DMS53 treated with DMSO at 0.1 percent for 48 hours (cell line): ENCODE measurements at regions not wholly inside any gene's neighbourhood (a gene's known extent, or its start where the extent isn't known, plus 50 kb on each side); places are given as distances from the start of the nearest gene placed in this dataset.

Source experiments
- DNase-seq: peaks from one replicate; lab custom pipeline; 2025; ENCODE audit not compliant: unreplicated experiment; lab: John Stamatoyannopoulos, UW

DNA sequence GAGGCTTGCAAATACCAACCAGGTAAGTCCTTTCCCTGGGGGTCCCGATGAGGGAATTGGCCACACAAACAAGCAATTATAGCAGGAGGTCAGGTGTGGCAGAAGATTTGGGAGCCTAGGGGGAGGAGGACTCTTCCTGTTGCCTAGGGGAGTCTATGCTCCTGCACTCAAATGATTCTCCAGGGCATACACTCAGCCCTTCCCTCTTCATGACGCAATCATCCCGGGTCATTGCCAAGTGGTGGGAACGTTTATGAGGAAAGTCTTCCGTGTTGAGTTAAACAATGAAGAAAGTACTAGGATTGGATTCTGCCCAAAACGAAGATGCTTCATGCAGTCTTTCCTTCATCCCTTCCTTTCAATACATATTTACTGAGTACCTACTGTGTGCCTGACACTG lies 186.5 kb upstream of the TSHZ2 start:
- no peak for DNase-seq

- no peak for DNase-seq
These were observed 188.4 kb upstream of the TSHZ2 start for GRCh38 chr20:52783769-52784168.

- no peak for DNase-seq
These were observed 191.7 kb upstream of the TSHZ2 start for GRCh38 chr20:52780462-52780861.

DNA sequence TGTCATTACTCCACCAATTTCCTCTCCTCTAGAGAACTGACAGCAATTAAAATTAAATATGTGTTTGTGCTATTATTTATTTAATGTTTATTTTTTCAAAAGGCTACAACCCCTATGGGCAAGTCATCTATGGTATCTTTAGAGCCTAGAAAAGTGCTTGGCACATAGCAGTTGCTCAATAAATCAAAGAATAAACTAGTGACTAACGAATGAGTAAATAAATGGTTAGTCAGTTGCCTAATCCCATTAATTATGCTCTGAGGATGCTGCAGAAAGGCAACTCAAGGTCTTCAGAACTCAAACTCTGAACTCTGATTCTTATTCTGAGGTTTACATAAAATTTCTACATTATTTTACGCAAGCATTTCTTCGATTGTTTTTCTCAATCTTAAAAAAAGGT lies 193.0 kb upstream of the TSHZ2 start:
- DNase-seq = no peak

- no peak for DNase-seq
These were observed 195.0 kb upstream of the TSHZ2 start for GRCh38 chr20:52777171-52777570.

- no peak for DNase-seq
These were observed 196.4 kb upstream of the TSHZ2 start for GRCh38 chr20:52775786-52776185.

GRCh38 chr20:52768694-52769093 lies 203.5 kb upstream of the TSHZ2 start:
- no peak for DNase-seq

DNA sequence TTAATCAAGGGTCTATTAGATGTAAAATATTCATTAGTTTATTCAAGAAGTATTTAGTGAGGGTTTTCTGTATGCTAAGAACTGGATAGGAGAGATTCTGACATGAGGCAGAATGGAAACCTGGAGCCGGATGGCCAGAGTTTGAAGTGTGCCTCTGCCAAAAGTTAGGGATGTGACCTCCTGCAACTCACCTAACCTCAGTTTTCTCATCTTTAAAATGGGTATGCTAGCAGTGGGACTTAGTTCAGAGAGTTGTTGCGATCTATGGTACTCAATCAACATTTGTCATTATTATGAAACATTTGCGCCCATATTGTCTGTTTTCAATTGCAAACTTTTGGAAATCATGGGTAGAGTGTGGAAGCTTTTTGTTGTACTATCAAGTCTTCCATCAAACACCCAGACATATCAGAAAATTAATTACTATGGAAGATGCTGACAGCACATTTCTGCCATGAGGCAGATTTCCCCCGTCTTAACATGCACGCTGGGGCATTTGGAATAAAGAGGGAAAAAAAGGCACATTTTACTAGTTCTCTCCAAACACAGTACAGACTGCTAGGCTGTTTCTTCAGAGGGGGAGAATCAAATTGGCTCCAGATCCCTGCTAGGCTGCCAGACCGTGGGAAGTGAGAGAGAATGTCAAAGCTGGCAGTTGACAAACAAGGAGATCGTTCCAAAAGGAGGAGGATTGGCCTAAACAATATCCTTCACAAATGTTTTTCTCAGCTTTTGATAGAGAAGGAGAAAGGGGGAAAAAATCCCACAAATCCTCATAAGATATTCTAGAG lies 205.3 kb upstream of the TSHZ2 start:
- no peak for DNase-seq

DNA sequence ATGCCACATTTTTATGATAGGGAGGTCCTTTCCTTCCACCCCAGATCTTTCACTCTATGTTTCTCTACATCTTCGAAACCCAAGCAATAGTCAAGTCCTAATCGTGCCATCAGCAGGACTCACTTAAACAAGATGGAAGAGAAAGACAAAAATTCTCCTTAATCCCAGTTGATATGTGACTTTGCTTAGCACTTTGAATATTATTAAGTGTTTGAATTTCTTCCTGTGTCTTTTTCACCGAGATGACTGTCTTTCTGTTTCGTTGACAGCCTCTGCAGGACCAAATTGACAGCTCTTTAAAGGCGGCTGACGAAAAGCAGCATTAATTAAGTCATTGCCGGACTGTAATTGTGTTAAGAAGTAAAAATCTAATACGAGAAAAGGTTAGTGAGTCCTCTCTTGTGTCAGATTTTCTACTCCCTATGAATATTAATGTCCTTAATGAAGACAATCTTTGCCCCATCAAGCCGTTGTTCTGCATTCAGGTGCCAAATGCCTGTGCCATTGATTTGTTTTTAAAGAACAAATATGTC lies 208.8 kb upstream of the TSHZ2 start:
- no peak for DNase-seq

DNA sequence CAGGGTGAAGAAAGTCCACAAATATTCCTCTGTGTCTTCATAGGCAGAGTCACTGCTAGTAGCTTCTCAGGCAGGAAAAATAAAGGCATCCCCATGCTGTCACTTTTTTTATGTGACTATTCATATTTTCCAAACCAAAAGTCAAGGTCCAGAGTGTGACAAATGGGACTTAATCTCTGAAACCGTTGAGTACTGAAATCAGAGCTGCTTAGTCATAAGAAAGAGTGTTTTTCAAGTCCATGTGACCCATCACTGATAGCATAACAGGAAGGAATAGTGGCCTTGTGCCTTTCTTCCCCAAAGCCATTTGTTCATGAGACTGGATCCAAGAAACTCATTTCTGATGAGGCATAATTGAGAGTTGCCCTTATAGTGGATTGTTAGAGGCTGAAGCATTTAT lies 210.3 kb upstream of the TSHZ2 start:
- DNase-seq = no peak

DNA sequence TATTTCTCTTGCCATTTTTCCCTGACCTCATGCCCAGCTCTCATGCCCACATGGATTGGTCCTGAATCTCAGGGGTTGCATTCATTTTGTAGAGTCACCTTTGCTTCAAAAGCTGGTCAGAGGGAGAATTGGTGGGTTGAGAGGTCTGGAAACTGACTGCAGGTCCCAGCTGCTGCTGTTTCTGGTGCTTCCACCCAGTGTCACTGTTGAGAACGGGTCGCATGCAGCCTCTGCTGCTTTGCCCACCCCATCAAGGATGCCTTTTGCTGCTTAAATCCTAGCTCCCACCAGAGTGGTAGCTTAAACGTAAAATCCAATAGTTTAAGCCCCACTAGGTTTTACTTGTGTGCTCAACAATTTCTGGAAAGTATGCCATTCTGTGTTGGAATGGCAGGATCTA lies 211.4 kb upstream of the TSHZ2 start:
- no peak for DNase-seq

DNA sequence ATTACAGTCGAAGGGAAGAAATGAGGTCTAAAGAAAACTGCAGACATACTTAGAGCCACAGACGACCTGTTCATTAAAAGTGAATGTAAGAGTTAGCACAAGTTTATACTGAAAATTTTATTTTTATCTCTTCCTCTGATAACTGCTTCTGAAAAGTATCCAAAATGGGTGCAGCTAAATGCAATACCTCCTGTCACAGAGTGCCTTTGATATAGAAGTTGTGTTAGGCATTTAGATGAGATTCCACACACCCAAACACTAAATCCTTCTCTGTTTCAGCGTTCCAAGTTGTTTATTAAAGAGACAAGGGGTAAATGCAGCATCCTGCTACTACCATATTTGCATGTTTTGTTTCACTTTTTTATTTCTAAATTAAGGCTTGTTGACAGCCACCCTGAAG lies 214.7 kb upstream of the TSHZ2 start:
- DNase-seq = no peak

GRCh38 chr20:52755744-52756143 lies 216.4 kb upstream of the TSHZ2 start:
- no peak for DNase-seq

DNA sequence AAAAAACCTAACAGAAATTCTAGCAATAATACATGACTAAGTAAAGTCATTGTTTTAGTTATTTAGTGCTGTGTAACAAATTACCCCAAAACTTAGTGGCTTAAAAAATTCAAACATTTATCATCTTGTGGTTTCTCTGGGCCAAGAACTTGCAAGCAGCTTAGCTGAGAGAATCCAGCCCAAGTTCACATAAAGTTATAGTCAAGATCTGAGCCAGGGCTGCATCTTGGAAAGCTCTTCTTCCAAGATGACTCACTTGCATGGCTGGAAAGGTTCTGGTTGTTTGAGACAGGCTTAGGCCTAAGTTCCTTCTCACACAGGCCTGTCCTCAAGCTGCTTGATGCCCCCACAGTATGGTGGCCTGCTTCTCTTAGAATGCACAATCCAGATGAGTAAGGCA lies 217.8 kb upstream of the TSHZ2 start:
- no peak for DNase-seq

DNA sequence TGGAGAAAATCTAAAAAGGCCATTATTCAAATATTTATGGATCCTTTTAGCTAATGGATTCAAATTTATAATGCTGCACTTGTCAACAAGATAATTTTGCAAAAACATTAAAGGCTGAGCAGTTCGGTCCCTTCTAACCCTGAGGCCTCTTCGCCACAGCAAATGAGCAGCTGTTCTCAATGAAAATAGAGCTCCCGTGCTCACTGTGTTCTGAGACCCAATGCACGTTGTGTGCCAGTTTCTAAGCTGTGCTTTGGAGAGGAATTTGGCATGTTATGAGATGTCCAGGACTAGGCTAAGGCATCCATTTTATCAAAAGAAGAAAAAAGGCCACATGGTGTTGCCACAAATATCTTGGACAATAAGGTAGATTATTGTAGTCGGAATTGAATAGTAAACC lies 220.1 kb upstream of the TSHZ2 start:
- DNase-seq = no peak

DNA sequence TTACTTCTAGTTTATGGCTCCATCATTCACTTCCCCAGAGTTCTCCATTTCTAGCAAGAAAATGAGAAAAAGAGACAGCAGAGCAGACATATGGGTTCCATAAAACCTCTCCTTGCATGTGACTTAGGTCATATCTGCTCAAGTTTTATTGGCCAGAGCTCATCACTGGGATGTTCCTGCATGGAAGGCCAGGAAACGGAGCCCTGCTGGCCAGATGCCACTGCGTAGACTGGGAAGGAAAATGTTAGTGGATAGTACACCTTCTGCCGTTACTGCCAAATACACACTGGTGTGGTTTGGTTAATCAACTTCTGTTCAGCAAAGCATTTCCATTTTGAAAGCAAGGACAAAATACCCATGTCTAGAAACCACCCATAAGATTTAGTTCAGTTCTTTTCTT lies 220.6 kb upstream of the TSHZ2 start:
- DNase-seq = no peak

DNA sequence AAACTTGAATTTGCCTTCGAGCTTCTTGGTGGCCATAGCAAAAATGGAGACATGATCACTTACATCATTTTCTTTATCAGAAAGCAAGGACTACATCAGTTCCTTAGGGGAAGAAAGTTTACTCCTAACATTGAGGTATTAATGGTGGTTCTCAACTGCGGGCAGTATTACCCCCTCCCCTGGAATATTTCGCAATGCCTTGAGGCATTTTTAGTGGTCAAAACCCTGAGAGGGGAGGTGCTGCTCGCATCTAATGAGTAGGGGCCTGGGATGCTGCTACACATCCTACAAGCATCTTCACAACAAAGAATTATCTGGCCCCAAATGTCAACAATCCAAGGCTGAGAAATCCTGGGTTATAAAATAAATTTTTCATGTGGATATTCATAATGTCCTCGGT lies 222.2 kb upstream of the TSHZ2 start:
- DNase-seq = no peak

DNA sequence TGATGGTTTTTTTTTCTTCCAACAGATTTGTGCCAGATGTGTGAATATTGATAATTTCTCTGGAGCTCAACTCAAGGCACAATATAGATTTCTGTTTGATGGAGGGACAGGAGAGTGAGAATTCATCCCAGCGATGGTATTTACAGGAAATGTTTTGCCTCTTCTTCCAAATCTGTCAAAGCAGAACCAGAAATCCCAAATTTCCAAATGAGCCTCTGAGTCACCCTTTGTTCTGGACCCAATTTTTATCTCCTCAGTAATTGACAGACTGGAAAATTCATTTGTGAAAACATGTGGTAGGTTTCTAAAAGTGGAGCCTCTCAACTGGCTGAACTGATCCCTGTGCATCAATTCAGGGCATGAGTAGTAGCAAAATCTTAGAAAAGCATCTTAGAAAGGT lies 223.2 kb upstream of the TSHZ2 start:
- DNase-seq = no peak

DNA sequence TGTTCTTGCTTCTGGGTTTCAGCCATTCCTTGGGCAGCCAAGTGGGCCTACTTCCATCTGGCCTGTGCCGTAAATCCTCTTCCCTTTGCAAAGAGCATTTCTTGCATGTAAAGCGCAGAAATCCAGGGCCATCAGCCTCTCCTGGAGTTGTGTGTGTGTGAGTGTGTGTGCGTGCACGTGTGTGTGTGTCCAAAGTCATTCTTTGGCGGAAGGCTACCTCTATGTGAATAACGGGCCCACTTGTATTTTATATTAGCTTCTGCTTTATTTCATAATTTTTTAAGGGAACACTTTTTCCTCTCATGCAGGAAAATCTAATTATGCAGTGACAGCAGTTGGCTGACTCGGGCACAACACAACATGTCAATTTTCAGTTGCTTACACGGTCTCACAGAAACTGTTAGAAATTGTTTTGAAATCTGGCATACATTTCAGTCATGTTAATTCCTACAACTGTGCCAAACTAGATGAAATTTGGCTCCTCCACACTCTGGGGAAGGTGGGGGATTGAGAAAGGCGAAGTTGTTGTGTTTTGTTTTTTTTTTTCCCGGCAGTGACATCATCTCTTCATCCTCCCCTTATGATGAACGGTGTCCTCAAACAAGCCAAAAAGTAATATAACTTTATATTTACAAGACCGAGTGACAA lies 223.7 kb upstream of the TSHZ2 start:
- DNase-seq = no peak

DNA sequence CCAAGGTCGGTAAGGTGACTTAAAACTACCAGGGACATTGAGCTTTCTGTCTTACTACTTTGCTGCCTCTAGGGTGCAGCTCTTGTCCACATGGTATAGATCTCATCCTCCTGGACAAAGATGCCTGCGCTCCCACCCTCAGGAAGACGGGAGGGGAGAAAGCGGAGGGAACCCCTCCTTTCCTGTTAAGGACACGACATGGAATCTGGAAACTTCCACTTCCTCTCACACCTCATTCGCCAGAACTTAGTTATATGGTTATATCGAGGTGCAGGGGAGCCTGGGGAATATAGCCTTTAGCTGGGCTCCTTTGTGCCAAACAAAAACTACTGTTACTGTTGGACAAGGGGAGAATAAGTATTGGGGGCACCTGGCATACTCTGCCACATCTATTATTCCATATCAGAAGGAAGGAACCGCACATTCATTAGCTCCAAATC lies 224.3 kb upstream of the TSHZ2 start:
- DNase-seq = no peak

GRCh38 chr20:52746770-52747169 lies 225.4 kb upstream of the TSHZ2 start:
- DNase-seq = no peak

DNA sequence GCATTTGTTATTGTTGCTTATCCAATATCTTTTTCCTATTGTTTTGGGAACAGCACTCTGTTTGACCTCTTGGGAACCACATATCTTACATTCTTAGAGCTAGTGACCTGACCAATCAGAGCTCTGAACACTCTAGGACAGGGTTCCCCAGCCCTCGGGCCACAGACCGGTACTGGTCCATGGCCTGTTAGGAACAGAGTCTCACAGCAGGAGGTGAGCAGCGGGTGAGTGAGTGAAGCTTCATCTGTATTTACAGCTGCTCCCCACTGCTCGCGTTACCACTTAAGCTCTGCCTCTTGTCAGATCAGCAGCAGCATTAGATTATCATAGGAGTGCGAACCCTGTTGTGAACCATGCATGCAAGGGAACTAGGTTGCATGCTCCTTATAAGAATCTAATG lies 226.0 kb upstream of the TSHZ2 start:
- DNase-seq = no peak

DNA sequence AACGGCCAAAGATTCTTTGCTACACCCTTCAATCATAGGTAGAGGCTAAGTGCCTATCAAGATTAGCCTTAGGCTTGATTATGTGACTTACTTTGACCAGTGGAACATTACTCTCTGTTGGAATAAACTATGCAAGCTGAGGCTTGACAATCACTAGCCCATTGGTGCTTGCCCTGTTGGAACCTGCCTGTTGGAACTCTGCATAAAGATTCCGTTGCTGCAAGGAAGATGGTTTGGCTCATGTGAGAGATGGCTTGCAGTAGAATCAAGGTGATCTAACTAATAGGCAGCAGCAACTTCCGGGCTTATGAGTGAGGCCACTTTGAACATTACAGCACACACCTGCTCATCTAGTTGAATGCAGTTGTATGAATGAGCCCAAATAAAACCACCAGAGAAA lies 227.7 kb upstream of the TSHZ2 start:
- DNase-seq = no peak
